ENCODE measurements at regions not wholly inside any gene's neighbourhood (a gene's known extent, or its start where the extent isn't known, plus 50 kb on each side); places are given as distances from the start of the nearest gene placed in this dataset.

- no peak for DNase-seq
Observed at GRCh38 chr6:71531841-71532240, 243.2 kb downstream of the OGFRL1 start.

GRCh38 chr6:71533939-71534379 is 245.3 kb downstream of the OGFRL1 start:
- DNase-seq: peak; percentile 1

GRCh38 chr6:71534921-71535320 is 246.3 kb downstream of the OGFRL1 start:
- DNase-seq: no peak

- no peak for DNase-seq
Observed at GRCh38 chr6:71537717-71538116, 249.1 kb downstream of the OGFRL1 start.

- DNase-seq: no peak
Observed at GRCh38 chr6:71544028-71544427, 255.4 kb downstream of the OGFRL1 start.

- DNase-seq: no peak
Observed at GRCh38 chr6:71544906-71545305, 256.3 kb downstream of the OGFRL1 start.

- DNase-seq: no peak
Observed at GRCh38 chr6:71545905-71546304, 257.3 kb downstream of the OGFRL1 start.

GRCh38 chr6:71551798-71552197 is 263.2 kb downstream of the OGFRL1 start:
- DNase-seq: no peak

- no peak for DNase-seq
Observed at GRCh38 chr6:71556141-71556540, 267.5 kb downstream of the OGFRL1 start.

- DNase-seq: no peak
Observed at GRCh38 chr6:71558974-71559373, 270.4 kb downstream of the OGFRL1 start.

- no peak for DNase-seq
Observed at GRCh38 chr6:71567562-71567961, 279.0 kb downstream of the OGFRL1 start.

- no peak for DNase-seq
Observed at GRCh38 chr6:71577766-71578165, 289.2 kb downstream of the OGFRL1 start.

- no peak for DNase-seq
Observed at GRCh38 chr6:71579902-71580301, 291.3 kb downstream of the OGFRL1 start.

GRCh38 chr6:71582820-71583219 is 294.2 kb downstream of the OGFRL1 start:
- DNase-seq: no peak

- DNase-seq: no peak
Observed at GRCh38 chr6:71584712-71585436, 296.3 kb downstream of the OGFRL1 start.

- no peak for DNase-seq
Observed at GRCh38 chr6:71585472-71585871, 296.9 kb downstream of the OGFRL1 start.

GRCh38 chr6:71588490-71588889 is 297.9 kb upstream of the RIMS1 start:
- no peak for DNase-seq

GRCh38 chr6:71589254-71589653 is 297.1 kb upstream of the RIMS1 start:
- no peak for DNase-seq

GRCh38 chr6:71592643-71593042 is 293.7 kb upstream of the RIMS1 start:
- no peak for DNase-seq

- no peak for DNase-seq
Observed at GRCh38 chr6:71599359-71599758, 287.0 kb upstream of the RIMS1 start.

- no peak for DNase-seq
Observed at GRCh38 chr6:71602385-71603007, 283.9 kb upstream of the RIMS1 start.

- no peak for DNase-seq
Observed at GRCh38 chr6:71603021-71603420, 283.3 kb upstream of the RIMS1 start.

- no peak for DNase-seq
Observed at GRCh38 chr6:71608646-71609045, 277.7 kb upstream of the RIMS1 start.

GRCh38 chr6:71619836-71620235 is 266.5 kb upstream of the RIMS1 start:
- DNase-seq: no peak
